NCI-H524 (cell line): ENCODE measurements at regions not wholly inside any gene's neighbourhood (a gene's known extent, or its start where the extent isn't known, plus 50 kb on each side); places are given as distances from the start of the nearest gene placed in this dataset.

Experiments
- DNase-seq, 2 experiments: peaks; one replicate each; lab custom pipeline; 2025; lab: John Stamatoyannopoulos, UW

DNA sequence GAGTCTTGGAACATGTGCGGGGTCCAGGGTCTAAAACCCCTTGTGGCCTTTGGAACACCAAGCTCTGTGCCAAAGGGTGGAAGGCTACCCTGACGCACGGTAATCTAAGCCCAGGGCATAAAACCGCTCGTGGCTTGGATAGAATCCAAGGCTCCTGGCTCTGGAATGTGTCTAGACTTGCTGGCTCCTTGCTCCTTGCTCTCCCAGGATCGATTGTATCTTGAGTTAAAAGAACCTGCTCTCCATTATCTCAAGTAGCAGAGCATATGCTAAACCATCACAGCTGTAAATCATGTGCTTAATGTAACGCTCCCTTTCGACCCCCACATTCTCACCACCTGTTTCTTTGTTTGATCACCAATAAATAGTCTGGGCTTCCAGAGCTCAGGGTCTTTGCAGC is 50.3 kb downstream of the TLCD4 start:
- peak; percentile 66 to 83 for DNase-seq

DNA sequence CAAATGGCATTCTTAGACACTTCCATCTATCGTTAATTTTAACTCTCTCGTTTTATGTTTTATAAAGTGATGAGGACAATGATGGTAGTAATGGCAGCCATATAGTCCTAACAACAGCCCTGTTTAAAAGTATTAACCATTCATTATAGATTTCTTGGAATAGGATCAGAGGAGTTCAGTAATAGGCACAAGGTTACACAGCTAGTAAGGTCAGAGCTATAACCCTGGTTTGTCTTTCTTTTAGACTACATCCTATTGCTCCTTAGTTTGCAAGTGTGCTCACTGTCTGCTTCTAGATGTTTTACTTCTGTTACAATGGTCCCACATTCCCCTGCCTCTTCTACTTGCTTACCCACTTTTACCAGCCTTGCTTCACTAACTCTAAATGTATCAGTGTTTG is 50.9 kb downstream of the TLCD4 start:
- DNase-seq = no peak

DNA sequence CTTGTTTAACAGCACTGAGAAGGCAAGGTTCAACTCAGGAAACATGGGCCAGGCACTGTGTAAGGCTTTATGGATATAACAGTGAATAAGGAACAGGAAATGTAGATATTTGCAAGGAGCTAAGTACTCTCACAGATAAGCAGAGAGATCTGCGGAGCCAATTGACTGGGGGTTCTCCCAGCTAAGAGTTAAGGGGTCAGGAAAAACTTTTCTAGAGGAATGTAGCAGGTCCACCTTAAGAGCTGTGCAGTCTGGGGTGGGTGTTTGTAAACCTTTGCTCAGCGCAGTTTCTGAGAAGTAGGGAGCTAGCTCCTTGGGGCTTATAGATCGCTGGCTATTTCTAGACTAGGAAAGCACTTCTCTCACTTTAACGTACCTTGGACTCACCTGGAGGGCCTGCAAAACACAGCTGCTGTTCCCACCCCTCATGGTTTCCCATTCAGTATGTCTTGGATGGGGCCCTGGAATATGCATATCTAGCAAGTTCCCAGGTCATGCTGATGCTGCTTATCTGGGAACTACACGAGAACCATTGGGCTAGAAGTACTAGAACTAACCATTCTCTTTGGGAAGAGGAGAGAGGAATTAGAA is 51.7 kb downstream of the TLCD4 start:
- no peak for DNase-seq

DNA sequence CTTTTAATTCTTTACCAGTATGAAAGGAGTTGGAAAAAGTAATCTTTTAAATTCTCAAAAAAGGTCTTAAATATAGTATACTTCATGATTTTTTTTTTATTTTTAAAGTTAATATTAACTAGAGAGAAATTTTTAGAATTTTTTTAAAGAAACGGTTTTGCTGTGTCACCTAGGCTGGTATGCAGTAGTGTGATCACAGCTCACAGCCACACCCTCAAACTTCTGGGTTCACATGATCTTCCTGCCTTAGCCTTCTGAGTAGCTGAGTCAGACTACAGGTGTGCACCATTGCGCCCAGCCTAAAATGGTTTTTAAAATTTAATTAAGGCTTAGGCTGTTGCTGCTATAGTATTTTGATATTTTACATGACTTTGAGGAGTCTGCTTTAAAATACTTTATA is 52.4 kb downstream of the TLCD4 start:
- no peak for DNase-seq

DNA sequence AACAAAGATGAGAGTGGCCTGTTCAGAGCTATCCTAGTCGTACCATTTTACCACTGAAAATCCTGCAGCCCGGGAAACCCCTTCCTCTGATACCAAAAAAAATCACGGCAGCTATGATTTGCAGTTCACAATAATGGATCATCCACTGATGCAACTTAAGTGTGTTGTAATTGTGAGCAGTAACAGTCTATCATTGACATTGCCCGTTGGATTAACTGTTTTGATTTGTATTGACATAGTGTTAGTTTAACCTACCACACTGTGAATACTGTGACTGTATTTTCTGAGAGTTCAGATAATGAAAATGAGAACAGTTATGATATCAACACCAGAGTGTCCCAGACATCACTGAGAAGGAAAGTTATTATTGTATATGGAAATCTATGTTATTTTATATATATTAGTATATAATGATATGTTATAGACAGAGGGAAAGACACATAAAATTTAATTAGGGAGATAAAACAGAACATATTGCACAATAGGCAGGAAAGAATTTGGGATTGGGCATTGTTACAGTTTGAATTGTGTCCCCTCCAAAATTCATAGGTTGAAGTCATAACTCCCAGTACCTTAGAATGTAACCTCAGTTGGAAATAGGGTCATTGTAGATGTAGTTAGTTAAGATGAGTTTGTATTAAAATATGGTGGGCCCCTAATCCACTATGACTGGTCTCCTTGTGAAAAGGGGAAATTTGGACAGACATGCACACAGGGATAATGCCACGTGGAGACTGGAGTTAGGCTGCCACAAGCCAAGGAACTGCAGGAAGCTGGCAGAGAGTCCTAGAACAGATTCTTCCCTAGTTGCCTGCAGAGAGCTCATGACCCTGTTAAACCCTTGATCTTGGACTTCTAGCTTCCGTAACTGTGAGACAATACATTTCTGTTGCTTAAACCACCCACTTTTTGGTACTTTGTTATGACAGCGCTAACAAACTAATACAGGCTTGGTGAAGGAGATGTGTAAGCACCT is 54.4 kb downstream of the TLCD4 start:
- no peak for DNase-seq

DNA sequence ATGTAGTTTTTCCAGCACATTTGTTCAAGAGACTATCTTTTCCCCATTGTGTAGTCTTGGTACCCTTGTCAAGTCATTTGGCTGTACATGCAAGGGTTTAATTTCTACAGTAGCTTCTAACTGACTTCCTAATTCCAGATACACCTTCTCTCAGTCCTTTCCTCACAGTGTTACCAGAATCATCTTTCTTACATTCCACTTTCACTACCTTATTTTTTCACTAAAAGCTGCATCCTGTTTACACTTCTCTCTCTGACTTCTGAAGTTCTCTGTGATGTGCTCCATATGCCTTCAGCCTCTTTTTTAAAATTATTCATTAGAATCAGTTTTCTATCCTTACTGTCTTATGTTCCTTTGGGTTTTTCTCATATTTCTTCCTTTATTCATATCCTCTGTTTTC is 57.1 kb upstream of the RWDD3 start:
- DNase-seq = no peak

DNA sequence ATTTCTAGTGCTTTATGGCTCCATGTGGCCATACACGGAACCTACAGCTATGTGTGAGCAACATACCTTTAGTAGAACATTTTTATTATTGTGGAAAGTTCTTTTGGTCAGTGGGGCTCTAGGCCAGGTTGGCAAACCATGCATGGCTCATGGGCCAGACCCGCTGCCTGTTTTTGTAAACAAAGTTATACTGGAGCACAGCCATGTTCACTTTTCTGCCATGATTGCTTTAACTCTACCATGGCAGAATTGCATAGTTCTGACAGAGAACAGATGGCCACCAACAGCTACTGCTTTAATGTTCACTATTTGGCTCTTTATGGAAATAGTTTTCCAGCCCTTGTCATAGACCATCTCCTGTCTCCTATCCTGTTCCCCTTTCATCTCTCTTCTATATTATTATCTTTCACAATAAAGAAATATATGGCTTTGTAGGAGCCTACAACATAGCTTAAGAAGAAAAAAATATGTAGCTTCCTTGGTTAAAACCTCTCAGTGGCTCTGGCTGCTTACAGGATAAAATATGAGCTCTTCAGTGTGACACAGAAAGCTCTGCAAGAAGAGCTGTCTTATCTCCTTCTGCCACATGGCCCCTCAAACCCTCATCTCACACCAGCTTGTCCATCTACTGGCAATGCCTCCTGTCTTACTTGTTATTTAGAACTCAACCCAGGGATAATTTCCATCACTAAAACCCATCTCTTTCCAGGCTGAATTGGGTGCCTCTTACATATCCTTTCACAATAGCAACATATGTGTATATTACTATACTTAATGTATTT is 54.6 kb upstream of the RWDD3 start:
- DNase-seq = peak; percentile 2 to 72

DNA sequence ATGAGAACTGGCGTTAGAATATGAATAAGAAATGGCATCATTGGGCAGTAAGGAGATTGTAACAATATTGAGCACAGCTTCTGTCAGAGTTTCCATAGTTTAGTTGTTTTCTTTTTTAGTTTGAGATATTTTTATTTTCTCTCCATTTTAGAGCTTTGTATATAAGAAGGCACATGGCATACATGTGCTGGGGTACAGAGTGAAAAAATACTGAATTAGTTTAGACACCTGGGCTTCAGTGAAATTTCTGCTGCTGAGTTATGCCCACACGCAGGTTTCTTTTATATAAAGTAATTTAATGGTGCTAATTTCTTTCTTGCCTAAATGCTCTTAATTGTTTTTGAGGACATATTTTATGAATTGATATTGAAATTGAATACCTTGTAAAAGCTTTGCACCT is 53.6 kb upstream of the RWDD3 start:
- no peak for DNase-seq

DNA sequence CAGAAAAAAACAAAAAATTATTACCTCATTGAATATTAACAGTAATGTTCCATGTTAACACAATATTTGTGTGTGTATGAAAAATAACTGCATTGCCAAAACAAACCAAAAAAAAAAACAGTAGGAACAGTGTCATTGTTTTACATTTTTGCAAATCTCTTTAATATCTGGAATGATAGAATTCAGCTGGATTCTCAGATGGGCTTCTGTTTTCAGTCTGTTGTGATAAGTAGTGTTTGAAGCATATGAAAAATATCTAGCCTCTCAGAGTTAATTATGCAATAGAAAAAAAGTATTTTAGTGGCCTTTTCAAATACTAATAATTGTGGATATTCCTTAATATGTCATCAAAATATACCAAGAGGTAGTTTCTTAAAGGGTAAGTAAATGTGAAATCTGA is 52.9 kb upstream of the RWDD3 start:
- no peak for DNase-seq

DNA sequence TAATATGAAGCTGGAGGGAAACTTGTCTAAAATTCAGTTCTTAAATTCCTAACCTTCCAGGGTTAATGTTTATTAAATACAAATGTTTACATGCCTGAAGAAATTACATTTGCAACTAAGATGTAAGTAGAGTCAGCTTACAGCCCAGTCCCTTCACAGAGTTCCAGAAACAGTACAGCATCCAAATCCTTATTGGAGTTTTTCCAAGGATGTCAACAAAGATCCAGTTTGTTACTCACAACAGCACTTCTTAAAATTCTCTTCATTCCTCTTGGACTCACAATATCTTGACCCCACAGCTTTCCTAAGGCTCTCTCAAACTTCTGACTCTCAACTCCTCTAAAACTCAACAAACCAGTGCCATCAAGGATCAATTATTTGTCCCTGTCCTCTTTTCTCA is 50.1 kb upstream of the RWDD3 start:
- no peak for DNase-seq
